Activated CD8-positive, alpha-beta memory T cell treated with anti-CD3 and anti-CD28 coated beads for 4 hours (primary cell): ENCODE measurements at regions not wholly inside any gene's neighbourhood (a gene's known extent, or its start where the extent isn't known, plus 50 kb on each side); places are given as distances from the start of the nearest gene placed in this dataset.

ENCODE experiments used
- DNase-seq, 2 donors: peaks; one replicate each; pipeline ENCODE4 v3.0.0-alpha.2; 2020; ENCODE audit warnings: low read depth in 2 of 2

DNA sequence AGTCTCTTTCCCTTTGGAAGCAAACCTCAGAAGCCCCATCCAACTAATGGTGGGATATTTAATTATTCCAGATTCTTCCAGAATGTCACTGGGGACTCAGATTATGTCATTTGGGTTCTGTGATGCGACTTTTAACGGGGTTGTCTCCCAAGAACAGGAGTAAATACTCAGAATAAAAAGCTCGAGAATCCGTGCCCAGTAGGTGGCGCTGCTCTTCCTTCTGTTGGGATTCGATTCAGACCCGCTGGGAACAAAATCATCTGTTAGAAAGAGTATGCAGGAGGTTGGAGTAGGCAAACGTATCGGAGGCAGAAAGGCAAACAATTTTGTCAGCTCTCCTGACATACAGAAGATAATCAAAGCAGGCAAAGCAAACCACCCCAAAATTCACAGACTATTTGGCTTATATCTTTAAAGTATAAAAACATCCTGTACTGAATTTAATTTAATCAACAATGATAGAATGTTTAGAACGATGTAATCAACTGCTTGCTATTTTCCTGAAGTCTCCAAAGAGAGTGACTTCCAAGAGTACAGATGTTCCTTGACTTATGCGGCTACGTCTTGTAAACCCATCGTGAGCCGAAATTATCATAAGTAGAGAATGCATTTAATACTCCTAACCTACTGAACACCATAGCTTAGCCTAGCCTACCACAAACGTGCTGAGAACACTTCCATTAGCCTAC lies 169.8 kb upstream of the RAI14 start:
- peak in 1 of 2 donors; percentile 12 for DNase-seq

DNA sequence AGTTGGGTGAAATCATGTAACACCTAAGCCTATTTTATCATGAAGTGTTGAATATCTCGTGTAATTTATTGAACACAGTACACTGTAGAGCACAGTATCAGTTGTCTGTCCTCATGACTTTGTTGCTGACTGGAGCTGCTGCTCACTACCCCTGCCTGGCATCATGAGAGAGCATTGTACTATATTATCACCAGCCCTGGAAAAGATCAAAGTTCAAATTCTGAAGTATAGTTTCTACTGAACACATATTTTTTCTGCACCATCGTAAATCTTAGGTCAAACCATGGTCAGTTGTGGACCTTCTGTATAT lies 169.3 kb upstream of the RAI14 start:
- DNase-seq: no peak

DNA sequence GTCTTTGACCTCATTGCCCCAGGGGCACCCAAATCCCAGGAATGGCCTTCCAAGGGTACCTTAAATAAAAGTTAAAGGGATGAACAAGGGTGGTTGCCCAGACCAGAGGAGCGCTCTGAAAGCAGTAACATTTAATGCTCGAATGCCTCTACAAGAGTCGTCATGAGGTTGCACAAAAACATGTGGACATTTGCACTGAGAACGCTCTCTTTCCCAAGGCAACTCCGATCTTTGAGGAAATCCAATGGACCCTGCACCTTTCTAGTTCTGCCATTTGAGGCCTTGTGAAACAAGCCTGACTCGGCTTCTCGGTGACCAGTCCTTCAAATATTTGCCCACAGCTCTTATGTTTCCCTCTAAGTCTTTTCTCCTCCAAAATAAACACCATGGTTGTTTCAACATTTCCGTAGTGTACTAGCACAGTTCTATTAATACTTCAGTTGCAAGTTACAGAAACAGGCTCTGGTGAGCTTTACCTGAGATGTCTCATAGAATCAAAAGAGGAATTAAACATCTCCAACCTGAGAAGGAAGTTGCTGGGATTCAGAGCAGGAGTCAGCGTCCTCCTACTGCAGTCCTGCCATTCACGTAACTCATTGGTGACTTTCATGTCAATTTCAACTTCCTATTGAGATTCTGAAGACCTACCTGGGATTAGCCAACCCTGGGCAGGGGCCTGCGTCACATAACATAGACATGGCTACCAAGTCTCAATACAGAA lies 168.8 kb upstream of the RAI14 start:
- DNase-seq: no peak

DNA sequence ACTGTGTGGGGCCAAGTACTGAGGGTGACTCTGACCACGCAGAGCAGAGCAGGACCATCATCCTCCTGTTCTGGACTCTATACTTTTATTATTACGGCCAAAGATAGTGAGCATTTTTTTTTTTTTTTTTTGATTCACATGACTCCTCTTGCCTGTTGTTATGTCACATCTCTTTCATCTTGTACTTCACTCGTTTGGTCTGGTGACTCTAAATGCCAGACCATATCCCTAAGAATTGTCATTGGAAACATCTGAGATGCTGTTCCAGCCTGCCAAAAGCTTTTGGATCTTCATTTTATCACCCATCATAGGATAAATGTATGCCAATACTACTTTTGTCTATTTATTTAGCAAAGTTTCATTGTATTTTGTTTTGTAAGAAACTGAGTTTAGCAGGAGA lies 168.2 kb upstream of the RAI14 start:
- DNase-seq: no peak

DNA sequence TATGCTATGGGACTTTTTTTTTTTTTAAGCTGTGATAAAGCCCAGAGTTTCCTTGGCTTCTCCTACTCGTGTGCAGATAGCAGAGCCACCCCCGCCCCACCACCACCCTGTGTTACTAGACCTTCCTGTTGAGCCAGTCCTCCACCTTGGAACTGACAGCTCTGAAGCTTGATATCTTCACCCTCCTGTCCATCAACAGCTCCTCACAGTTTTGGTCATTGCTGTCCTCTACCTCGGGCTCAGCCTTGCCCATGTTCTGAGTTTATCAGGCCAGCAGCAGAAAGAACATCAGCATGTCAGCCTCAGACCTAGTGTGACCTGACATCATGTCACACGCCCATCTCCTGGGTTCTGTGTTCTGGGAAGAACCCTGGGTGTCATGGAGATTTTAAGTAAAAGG lies 167.1 kb upstream of the RAI14 start:
- no peak for DNase-seq

DNA sequence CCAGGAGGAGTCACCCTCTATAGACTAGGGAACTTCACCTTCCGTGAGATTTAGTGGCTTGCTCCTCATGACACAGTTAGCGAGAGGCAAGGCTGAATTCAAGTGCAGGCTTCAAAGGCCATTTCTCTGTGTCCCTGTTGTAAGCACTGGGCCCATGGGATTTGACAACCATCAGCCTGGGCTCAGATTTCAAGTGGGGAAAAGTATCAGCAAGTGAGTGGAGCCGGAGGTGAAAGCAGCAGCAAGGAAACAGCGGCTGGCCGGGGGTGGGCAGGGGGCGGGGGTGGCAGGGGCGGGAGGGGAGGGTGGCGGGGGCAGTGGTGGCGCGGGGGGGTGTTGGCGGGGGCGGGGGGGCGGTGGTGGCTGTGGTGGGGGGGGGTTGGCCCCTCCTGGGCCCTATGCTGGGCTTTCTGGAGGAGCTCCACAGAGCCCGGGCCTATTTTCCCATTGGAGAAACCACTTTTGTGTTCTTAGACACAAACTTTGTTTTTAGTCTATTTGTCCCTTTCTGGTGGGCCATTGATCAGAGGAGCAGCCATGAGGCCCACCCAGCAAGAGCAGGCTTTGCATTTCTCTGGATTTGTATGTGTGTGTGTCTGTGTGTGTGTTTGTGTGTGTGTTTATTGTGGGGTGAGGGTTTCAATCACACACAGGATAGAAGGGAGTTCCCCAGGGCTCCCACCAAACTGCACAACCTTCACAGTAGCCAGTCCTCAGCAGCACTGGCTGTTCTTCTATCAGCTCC lies 165.4 kb upstream of the RAI14 start:
- DNase-seq: no peak

DNA sequence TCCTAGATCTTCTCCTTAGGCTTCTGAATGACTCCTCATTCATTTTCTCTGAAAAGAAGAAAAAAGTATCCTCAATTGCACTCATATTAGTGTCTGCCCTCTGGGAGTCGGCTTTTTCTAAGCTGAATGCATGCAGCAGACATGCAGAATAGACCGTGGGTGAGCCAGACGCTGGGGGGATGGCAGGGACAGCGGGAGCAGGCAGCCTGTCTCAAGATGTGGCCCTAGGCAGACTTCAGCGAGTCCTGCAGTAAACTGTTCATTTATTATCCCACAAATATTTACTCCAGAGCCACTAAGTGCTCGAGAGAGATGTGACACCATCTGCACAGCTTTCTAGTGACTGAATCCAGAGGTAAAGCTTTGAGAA lies 164.9 kb upstream of the RAI14 start:
- DNase-seq: no peak

DNA sequence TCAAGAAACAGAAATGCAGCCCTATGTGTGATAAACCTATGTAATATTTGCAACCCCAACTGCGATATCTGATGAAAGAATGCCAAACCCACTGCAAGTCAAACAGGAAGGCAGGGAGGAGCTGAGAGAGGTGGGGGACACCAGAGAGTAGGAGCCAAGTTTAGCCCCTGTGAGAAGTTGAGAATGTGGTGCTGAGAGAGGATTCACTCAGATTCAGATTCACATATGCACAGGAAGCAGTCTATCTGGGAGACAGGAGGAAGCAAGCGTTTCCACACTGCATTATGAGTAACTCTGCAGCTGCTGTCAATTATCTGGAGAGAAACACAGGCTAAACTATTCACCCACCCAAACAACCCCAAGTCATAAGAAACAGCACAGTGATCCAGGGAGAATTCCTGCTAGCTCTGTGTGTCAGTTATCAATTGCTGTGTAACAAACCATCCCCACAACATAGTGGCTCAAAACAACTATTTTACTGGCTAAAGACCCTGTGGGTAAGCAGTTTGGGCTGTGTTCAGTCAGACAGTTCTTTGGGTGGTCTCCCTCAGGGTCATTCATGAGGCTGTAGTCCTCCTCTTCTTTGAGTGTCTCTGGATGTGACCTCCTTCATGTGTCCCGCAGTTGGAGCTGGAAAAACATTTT lies 161.9 kb upstream of the RAI14 start:
- no peak for DNase-seq

DNA sequence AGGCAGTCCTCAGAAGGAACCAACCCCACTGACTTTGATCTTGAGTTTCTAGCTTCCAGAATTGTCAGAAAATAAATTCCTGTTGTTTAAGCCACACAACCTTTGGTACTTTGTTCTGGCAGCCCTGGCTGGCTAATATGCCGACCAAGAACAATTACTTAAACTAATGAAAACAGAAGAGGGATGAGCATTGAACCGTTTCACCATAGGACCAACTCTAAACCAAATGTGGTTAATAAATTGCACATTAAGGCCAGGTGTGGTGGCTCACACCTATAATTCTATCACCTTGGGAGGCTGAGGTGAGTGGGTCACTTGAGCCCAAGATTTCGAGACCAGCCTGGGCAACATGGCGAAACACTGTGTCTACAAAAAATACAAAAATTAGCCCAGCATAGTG lies 160.9 kb upstream of the RAI14 start:
- DNase-seq: no peak

DNA sequence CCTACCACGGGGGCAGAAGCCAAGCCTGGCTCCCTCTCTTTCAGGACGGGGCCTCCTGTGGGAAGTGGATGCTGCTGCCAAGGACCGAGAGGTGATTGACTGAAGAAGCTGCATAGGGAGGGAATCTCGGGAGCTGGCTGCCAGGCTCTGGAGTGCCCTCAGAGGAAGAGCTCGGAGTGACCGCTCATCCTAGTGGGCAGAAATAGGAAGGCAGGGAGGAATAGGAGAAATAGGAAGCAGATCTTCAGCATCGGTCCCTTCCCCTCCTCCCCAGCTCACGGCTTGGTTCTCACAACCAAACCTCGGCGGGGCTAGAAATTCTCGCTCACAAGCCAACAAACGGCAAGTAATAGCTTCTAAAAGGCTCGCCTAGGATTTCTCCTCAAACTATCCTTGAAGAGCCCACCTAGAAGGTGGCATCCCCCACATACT lies 159.9 kb upstream of the RAI14 start:
- no peak for DNase-seq

DNA sequence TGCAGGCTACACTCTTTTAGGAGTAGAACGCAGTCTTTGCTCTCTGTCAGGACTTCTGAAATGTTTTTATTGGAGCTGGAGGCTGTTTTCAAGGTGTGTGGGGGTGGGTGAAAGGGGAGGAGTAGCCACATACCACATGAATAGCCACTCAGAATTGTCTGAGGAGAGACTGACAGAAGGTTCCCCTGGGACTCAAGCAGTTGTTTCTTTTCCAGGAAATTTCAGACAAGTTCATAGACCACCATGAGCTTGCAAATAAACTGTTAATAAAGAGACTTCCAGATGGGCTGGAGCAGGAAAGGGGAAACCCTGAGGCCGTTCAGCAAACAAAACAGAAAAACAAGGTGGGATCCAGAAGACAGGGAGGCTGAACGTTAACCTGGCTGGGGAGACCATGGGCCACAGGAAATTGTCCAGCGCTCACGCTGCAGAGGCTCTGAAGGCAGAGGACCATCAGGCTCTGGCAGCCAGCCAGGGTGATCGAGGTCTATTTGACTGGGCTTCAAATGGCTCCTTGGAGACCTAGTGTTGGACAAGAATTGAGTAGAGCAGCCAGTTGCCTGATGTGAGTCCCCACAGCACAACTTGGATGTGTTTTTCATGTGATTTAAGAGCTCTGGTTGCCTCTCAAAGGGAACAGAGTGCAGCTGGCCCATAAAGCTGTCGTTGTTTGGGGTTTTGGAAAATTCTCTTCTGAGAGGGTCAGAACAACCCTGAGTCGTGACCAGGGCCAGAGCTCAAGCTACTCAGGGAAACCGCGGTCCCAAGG lies 159.2 kb upstream of the RAI14 start:
- no peak for DNase-seq

DNA sequence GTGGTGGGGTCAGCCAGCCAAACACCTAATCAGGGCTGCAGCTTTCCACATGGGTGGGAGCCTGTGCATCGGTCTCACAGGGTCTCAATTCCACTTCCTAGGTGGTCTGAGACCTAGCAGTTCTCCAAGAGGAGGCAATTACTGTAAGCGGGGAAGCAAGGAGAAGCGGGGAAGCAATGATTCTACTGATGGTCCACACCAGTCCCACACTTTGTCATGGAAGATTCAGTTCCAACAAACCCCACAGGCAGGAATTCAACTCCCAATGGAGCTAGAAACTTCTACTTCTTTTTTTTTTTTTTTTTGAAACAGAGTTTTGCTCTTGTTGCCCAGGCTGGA lies 158.7 kb upstream of the RAI14 start:
- no peak for DNase-seq

DNA sequence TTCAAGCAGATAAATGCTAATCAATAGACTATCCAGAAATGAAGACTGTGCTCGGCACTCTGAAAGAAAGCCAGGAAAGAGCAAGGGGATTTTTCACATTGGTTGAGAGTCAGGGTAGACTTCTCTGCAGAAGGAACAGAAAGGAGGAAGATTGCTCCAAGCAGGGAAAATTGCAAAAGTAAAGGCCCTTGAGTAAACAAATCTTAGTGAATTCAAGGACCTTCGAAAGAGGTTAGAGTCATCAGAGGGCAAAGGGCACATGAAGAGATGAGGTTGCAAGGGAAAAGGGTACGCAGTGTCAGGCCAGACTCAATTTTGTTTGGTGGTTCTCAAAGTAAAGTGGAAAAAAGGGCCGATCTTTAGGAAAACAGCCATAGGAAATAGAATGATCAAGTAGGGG lies 157.6 kb upstream of the RAI14 start:
- no peak for DNase-seq

DNA sequence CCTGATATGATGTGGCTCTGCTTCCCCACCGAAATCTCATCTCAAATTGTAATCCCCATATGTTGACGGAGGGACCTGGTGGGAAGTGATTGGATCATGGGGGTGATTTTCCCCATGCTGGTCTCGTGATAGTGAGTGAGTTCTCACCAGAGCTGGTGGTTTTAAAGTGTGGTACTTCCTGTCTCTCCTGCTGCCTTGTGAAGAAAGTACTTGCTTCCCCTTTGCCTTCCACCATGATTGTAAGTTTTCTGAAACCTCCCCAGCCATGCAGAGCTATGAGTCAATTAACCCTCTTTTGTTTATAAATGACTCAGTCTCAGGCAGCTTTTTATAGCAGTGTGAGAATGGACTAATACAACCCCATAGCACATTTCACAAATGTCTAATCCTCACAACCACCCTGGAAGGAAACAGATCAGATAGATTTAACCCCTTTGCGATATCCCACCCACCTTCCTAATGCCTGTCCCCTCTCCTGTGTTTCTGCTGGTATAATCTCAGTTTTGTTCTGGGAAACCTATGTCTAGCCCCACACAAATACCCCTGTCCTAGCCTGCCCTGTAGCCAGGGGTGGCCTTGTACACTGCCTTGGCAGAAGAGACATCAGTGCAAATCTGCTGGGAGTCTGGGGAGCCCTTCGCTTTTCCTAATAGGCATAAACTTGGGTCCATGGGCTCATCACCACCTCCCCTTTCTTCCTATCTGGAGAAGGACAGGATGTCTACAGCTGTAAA lies 157.0 kb upstream of the RAI14 start:
- peak in 1 of 2 donors; percentile 3 for DNase-seq

DNA sequence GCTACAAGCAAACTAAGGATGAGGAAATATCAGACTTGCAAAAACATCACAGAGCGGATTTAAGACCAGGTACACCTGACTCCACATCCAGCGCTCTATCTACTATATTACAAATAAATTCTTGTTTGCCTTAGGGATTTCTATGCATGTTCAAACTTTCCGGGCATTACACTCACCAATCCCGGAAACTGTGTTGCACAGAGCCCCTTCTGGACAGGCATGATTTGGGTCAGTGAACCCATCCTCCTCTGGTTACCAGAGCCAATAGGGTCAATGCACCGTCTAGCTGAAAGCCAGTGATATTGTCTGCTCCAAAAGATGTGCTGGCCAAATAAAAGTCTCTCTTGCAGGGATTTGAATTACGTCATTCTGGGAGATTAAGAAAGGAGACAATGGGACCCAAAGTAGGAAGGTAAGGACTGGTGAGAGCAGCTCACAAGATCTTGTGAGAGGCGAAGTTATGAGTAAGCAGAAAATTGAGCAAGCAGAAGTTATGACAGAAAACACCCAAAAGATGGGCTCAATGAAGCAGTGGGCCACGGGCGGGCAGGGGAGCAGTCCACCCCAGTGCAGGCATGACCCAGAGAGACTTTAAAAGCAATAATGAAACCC lies 155.8 kb upstream of the RAI14 start:
- DNase-seq: no peak

DNA sequence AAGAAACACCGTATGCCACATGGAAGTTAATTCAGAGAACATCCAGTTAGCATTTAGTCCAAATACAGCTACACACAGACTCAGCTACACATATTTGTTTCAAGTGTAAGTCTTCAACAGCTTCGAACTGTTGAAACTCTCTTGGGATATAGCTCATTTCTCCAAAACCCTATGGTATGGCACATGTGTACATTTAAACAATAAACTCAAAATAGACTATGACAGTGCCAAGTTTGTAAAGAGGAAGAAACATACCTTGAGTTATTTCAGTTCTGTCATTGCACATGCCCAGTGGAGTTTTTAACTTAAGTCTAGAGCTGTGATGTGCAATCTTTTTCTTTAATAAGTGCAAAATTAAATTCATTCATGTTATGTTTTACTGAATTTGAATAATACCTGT lies 155.1 kb upstream of the RAI14 start:
- DNase-seq: no peak

DNA sequence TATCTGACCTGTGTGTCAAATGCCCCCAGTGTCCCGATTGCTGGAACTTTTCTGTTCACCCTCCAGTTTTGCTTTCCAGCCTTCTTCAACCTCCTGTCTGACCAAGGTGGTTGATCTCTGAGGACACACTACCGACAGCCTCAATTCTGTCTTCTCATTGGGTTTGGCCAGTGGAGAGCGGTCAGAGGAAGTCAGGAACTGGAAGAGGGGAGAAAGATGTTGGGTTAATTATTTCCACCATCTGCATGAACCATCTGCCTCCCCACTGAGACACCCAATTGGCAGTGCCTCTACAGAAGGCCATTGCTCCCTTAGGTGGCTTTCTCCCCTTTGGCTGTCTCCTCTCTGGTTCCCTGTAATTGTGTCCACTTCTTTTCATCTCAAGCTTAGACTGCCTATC lies 154.3 kb upstream of the RAI14 start:
- no peak for DNase-seq

DNA sequence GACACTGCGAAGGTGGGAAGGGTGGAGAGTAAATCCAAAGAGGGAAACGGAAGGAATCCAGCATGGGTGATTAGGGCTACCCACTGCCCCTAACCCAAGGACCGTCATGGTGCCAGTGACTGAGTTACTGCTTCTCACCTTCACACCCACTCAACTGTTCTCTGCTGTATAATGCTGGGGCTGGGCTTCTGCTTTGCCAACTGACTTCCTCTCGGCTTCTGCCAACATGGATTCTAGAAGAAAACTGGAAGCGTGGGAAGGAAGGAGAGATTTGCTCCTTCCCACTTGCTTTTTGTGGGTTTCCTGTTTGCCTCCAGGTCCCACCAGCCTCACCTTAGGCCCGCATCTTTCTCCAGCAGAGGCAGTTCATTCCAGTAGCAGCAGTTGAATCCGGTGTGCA lies 153.5 kb upstream of the RAI14 start:
- DNase-seq: no peak

DNA sequence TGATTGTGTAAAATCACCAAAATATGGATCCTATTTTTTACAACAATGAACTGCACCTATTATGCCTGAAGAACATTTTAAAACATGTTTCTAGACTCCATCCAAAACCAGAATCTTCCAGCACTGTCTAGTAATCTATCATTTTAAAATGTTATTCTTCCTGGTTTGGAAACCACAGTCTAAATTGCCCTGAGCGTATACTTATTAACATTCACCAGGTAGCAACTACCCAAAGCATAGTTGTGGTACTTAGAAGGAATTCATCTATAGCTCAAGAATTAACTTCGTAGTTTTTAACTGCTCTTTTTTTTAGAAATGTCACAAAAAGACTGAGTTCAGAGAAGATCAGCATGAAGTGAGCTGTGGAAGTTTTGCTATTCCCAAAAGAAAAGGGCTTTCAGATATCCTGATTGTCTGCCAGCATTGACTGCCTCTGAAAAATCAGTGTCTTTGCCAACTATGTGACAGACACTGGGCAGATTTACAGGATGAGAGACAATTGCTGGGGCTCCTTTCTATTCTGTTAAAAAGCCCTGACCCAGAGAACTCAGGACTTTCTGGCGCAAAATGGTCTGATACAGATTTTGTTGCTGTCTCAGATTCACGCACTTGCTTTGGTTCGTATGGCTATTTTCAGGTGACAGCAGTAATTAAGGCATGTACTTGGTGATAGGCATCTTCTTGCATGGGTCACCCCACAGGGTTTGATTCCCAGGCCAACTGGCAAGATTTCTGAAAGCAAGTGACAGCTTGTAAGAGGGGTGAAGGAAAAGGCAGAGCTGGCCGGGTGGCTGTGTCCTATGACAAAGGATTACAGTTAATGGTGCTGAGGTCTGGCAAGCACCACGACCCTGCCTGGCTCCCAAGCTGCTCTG lies 152.5 kb upstream of the RAI14 start:
- no peak for DNase-seq

DNA sequence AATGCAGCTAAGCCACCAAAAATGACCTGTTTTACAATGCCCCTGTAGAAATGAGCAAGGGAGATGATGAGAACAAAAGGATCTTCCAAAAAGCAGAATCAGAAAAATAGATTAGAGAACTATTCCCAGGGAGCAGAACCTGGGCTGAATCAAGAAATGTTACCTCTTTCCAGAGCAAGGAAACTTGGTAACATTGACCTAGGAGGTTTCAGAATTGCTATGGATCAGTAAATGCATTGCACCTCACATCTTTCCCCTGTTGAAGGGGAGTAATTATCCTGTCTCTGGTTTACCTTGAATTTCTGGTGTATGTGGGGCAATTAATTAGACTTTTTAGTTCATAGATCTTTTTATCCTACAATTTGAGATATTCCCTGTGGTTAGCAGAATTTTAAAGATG lies 151.2 kb upstream of the RAI14 start:
- DNase-seq: no peak
